Thoracic aorta (tissue), 2 donors: ENCODE measurements at regions not wholly inside any gene's neighbourhood (a gene's known extent, or its start where the extent isn't known, plus 50 kb on each side); places are given as distances from the start of the nearest gene placed in this dataset.
"Not testable (repeated sequence)": the region's sequence is repeated elsewhere in the genome, so short reads cannot be mapped to it uniquely, and the experiment has no call there.

Experiments used
- ATAC-seq: fragments of 150-250 bp; one replicate; pipeline ENCODE4 v1.8.0; 2017; ENCODE audit warnings: low read depth; ENCODE audit not compliant: insufficient number of reproducible peaks, low FRiP score
- DNase-seq: peaks from one replicate; pipeline ENCODE4 v3.0.0-alpha.2; 2020; ENCODE audit warnings: low spot score
- H3K27ac ChIP-seq, 2 donors: fragments of 200-600 bp; sonication (generic); 1 replicate in 1 of 2; 2 replicates in 1 of 2; pipeline ENCODE4 v1.5.1; 2016; ENCODE audit warnings: mild to moderate bottlenecking in 2 of 2, moderate library complexity in 2 of 2
- H3K27me3 ChIP-seq: fragments of 200-600 bp; sonication (generic); replicated peaks from 2 replicates; pipeline ENCODE4 v1.6.0; 2016; ENCODE audit warnings: mild to moderate bottlenecking; ENCODE audit not compliant: insufficient read depth
- H3K36me3 ChIP-seq: fragments of 200-600 bp; sonication (generic); one replicate; pipeline ENCODE4 v1.5.1; 2016
- H3K4me1 ChIP-seq, 2 donors: fragments of 200-600 bp; sonication (generic); 1 replicate in 1 of 2; 2 replicates in 1 of 2; pipeline versions ENCODE4 v1.5.1 to v1.6.0; 2016; ENCODE audit warnings: low read depth in 2 of 2, mild to moderate bottlenecking in 1 of 2; ENCODE audit not compliant: control insufficient read depth in 1 of 2
- H3K4me3 ChIP-seq: fragments of 200-600 bp; sonication (generic); 2 replicates; pipeline ENCODE4 v1.5.1; 2016; ENCODE audit warnings: mild to moderate bottlenecking
- H3K9me3 ChIP-seq: fragments of 200-600 bp; sonication (generic); 2 replicates; pipeline ENCODE4 v1.5.1; 2016
- TF ChIP-seq, protein P1 (sequence below): fragments of 200-600 bp; sonication (generic); IDR thresholded peaks from one replicate; pipeline ENCODE4 v1.5.1; 2019; ENCODE audit warnings: antibody characterized with exemption

GRCh38 chr2:144905956-144906355 is 386.0 kb upstream of the ZEB2 start:
- Histone ChIP-seq H3K4me3 (no peak overlapping the region), H3K9me3 (no peaks in the 10 kb centered on the region), H3K27ac (no peak overlapping the region), H3K27me3 (no peaks in the 10 kb centered on the region), H3K36me3 (no peaks in the 10 kb centered on the region), H3K4me1 (no peaks in the 10 kb centered on the region)
- DNase-seq (no peak), ATAC-seq (no peak)
- TF ChIP-seq, protein P1, sequence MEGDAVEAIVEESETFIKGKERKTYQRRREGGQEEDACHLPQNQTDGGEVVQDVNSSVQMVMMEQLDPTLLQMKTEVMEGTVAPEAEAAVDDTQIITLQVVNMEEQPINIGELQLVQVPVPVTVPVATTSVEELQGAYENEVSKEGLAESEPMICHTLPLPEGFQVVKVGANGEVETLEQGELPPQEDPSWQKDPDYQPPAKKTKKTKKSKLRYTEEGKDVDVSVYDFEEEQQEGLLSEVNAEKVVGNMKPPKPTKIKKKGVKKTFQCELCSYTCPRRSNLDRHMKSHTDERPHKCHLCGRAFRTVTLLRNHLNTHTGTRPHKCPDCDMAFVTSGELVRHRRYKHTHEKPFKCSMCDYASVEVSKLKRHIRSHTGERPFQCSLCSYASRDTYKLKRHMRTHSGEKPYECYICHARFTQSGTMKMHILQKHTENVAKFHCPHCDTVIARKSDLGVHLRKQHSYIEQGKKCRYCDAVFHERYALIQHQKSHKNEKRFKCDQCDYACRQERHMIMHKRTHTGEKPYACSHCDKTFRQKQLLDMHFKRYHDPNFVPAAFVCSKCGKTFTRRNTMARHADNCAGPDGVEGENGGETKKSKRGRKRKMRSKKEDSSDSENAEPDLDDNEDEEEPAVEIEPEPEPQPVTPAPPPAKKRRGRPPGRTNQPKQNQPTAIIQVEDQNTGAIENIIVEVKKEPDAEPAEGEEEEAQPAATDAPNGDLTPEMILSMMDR: no peak

DNA sequence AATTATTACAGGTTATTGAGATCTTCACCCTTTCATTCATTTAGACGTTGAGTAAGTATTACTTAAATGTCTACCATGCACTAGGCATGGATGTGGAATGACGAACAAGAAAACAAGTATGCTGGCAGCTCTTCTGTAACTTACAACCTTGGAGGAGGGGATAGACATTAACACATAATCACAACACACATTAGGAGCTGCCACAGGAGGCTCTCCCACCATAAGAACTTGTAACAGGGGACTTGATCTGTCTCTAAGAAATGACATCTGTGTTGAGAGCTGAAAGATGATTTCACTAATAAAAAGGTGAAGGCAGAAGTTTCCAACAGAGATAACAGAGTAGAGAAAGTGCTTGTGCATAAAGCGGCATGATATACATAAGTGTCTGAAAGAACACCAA is 384.7 kb upstream of the ZEB2 start:
- no peaks in the 10 kb centered on the region for H3K9me3 ChIP-seq
- DNase-seq (no peak), ATAC-seq (no peak)
- H3K4me1 ChIP-seq: no peaks in the 10 kb centered on the region
- H3K27ac ChIP-seq: no peak overlapping the region
- H3K27me3 ChIP-seq: no peaks in the 10 kb centered on the region
- H3K36me3 ChIP-seq: no peaks in the 10 kb centered on the region
- TF ChIP-seq, protein P1: no peak
- no peak overlapping the region for H3K4me3 ChIP-seq

DNA sequence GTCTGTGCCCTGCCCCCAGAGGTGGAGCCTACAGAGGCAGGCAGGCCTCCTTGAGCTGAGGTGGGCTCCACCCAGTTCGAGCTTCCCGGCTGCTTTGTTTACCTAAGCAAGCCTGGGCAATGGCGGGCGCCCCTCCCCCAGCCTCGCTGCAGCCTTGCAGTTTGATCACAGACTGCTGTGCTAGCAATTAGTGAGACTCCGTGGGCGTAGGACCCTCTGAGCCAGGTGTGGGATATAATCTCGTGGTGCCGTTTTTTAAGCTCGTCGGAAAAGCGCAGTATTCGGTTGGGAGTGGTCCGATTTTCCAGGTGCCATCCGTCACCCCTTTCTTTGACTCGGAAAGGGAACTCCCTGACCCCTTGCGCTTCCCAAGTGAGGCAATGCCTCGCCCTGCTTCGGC is 383.1 kb upstream of the ZEB2 start:
- H3K27ac ChIP-seq, ATAC-seq, DNase-seq, H3K9me3 ChIP-seq, H3K36me3 ChIP-seq, H3K4me1 ChIP-seq, H3K27me3 ChIP-seq, H3K4me3 ChIP-seq: not testable (repeated sequence)

GRCh38 chr2:144901386-144901785 is 381.5 kb upstream of the ZEB2 start:
- not testable (repeated sequence) for H3K4me3 ChIP-seq, H3K36me3 ChIP-seq, H3K27ac ChIP-seq, H3K4me1 ChIP-seq, DNase-seq, H3K9me3 ChIP-seq, H3K27me3 ChIP-seq, ATAC-seq

GRCh38 chr2:144896341-144896740 is 376.4 kb upstream of the ZEB2 start:
- no peak overlapping the region for H3K27ac ChIP-seq
- H3K9me3 ChIP-seq: no peaks in the 10 kb centered on the region
- DNase-seq: no peak
- no peak for ATAC-seq
- TF ChIP-seq, protein P1: no peak
- H3K4me1 ChIP-seq: no peaks in the 10 kb centered on the region
- no peaks in the 10 kb centered on the region for H3K27me3 ChIP-seq
- no peaks in the 10 kb centered on the region for H3K36me3 ChIP-seq
- no peak overlapping the region for H3K4me3 ChIP-seq

DNA sequence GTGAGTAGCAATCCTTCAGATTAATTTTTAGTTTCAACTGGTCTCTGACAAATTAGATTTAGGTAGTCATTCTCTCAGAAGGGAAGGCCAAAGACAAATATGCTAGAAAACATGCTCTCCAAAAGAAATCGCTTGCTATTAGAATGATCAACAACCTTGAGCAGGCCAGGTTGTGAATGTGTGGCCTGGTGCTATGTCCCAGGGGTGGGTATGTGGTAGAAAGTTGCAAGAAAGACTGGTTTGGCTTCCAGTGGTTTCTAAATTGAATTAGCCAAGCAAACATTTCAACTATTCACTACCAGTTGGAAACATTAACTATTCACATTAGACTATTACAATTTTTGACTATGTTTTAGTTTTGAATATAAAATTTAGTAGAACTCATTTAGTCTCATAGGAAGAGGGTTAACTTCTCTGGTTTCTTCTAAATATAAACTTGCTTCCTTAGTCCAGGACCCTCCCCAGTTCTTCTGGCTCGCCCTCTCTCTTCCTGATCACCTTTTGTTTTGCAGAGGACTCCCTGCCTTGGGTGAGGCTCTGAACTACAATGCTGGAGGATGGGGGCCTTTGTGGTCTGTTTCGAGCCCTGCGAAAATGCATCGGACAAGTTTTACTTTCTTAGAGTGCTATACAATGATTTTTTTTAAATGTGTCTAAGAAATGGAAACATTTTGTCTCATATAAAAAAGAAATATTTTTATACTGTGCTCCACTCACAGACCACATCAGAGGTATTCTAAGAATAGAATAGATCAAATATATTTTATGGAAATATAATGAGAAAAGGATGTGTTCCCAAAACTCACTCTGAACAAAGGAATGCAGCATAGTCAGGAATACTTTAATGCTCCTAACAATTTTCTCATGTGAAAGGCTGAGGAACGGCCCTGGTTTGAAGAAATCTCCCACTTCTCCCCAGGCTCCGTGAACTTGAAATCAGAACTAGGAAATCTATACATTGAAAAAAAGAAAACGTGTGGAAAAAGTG is 375.0 kb upstream of the ZEB2 start:
- Histone ChIP-seq H3K27ac (no peak overlapping the region), H3K4me3 (no peak overlapping the region), H3K27me3 (no peaks in the 10 kb centered on the region), H3K36me3 (no peaks in the 10 kb centered on the region), H3K4me1 (no peaks in the 10 kb centered on the region), H3K9me3 (no peaks in the 10 kb centered on the region)
- DNase-seq (no peak), ATAC-seq (no peak)
- TF ChIP-seq, protein P1: no peak
